GM20000 (cell line): ENCODE measurements at regions not wholly inside any gene's neighbourhood (a gene's known extent, or its start where the extent isn't known, plus 50 kb on each side); places are given as distances from the start of the nearest gene placed in this dataset.

Experiments used
- DNase-seq: peaks from one replicate; pipeline ENCODE4 v3.0.0; 2012; ENCODE audit warnings: low spot score
- CTCF ChIP-seq: IDR thresholded peaks from 2 replicates; pipeline ENCODE4 v1.5.1; 2012; ENCODE audit warnings: mild to moderate bottlenecking, control low read depth; ENCODE audit errors: extremely low read depth, missing control alignments

GRCh38 chrY:7240101-7240500 is 328.5 kb upstream of the AMELY start:
- no peak for TF ChIP-seq CTCF
- no peak for DNase-seq

- no peak for TF ChIP-seq CTCF
- no peak for DNase-seq
These were observed 300.4 kb upstream of the AMELY start for GRCh38 chrY:7211971-7212370.

- DNase-seq, result no peak
These were observed 292.9 kb upstream of the AMELY start for GRCh38 chrY:7204456-7204855.

GRCh38 chrY:7182591-7182990 is 271.0 kb upstream of the AMELY start:
- no peak for TF ChIP-seq CTCF
- no peak for DNase-seq

More at GRCh38 chrY:7204456-7204855, 292.9 kb upstream of the AMELY start:
- TF ChIP-seq CTCF, result no peak

- no peak for DNase-seq
- no peak for TF ChIP-seq CTCF
These were observed 266.1 kb upstream of the AMELY start for GRCh38 chrY:7177631-7178030.

- no peak for DNase-seq
- no peak for TF ChIP-seq CTCF
These were observed 257.9 kb upstream of the AMELY start for GRCh38 chrY:7169475-7169874.

- no peak for DNase-seq
- no peak for TF ChIP-seq CTCF
These were observed 229.9 kb upstream of the AMELY start for GRCh38 chrY:7141477-7141876.
